Adrenal gland (tissue), 5 donors: ENCODE measurements at regions not wholly inside any gene's neighbourhood (a gene's known extent, or its start where the extent isn't known, plus 50 kb on each side); places are given as distances from the start of the nearest gene placed in this dataset.

Experiments used
- POLR2A ChIP-seq, 2 donors: fragments of 450-650 bp; IDR thresholded peaks; one replicate each; pipeline ENCODE4 v1.6.1; 2017; ENCODE audit warnings: antibody characterized with exemption in 2 of 2, mild to moderate bottlenecking in 2 of 2, moderate library complexity in 1 of 2
- TF ChIP-seq, protein P1 (sequence below), 6 experiments: fragments of 450-650 bp in 4 of 6; fragments of 200-600 bp in 2 of 6; sonication (generic) in 1 of 6; IDR thresholded peaks; 1 replicate in 5 of 6; 2 replicates in 1 of 6; pipeline versions ENCODE4 v1.5.1 to v1.8.0; 2016 to 2021; ENCODE audit warnings: antibody characterized with exemption in 6 of 6, mild to moderate bottlenecking in 2 of 6, moderate library complexity in 1 of 6
- donor health status: DM: no; HTN: no; CAD: no.

DNA sequence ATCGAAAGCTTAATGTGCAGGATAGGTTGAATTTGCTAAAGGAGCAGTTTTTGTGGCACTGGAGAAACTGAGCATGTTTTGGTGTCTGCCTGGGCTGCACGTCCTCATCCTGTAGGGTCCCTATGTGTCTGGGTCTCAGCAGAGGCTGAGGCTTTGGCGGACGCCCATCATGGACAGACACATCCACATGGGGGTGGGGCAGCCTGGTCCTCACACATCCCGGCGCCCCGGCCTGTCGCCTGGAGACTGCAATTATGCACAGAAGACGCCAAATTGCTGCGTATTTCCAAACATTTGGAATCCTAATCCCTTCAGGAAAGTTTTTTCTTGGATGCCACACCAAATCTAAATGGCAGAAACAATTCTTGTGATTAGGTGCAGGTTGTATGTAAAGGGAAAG is 128.2 kb upstream of the TWIST2 start:
- TF ChIP-seq, protein P1, sequence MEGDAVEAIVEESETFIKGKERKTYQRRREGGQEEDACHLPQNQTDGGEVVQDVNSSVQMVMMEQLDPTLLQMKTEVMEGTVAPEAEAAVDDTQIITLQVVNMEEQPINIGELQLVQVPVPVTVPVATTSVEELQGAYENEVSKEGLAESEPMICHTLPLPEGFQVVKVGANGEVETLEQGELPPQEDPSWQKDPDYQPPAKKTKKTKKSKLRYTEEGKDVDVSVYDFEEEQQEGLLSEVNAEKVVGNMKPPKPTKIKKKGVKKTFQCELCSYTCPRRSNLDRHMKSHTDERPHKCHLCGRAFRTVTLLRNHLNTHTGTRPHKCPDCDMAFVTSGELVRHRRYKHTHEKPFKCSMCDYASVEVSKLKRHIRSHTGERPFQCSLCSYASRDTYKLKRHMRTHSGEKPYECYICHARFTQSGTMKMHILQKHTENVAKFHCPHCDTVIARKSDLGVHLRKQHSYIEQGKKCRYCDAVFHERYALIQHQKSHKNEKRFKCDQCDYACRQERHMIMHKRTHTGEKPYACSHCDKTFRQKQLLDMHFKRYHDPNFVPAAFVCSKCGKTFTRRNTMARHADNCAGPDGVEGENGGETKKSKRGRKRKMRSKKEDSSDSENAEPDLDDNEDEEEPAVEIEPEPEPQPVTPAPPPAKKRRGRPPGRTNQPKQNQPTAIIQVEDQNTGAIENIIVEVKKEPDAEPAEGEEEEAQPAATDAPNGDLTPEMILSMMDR (IDR thresholded peaks at IDR 0.05): no peak
- no peak for TF ChIP-seq POLR2A (IDR thresholded peaks at IDR 0.05)
